LNCaP clone FGC (cell line): ENCODE measurements at regions not wholly inside any gene's neighbourhood (a gene's known extent, or its start where the extent isn't known, plus 50 kb on each side); places are given as distances from the start of the nearest gene placed in this dataset.

Experiments used
- DNase-seq: peaks from one replicate; pipeline ENCODE4 v3.0.0-alpha.2; 2011; ENCODE audit warnings: low read depth
- H3K4me3 ChIP-seq: 2 replicates; pipeline ENCODE4 v1.5.1; 2011; ENCODE audit warnings: mild to moderate bottlenecking, low read depth, low read length, control low read depth
- TF ChIP-seq, protein P1 (sequence below): IDR thresholded peaks from 2 replicates; pipeline ENCODE4 v1.5.1; 2012; ENCODE audit warnings: mild to moderate bottlenecking; ENCODE audit not compliant: control insufficient read depth, insufficient read depth; ENCODE audit errors: extremely low read depth

GRCh38 chr17:33990943-33991706, 264.0 kb upstream of the CCL2 start:
- TF ChIP-seq, protein P1, sequence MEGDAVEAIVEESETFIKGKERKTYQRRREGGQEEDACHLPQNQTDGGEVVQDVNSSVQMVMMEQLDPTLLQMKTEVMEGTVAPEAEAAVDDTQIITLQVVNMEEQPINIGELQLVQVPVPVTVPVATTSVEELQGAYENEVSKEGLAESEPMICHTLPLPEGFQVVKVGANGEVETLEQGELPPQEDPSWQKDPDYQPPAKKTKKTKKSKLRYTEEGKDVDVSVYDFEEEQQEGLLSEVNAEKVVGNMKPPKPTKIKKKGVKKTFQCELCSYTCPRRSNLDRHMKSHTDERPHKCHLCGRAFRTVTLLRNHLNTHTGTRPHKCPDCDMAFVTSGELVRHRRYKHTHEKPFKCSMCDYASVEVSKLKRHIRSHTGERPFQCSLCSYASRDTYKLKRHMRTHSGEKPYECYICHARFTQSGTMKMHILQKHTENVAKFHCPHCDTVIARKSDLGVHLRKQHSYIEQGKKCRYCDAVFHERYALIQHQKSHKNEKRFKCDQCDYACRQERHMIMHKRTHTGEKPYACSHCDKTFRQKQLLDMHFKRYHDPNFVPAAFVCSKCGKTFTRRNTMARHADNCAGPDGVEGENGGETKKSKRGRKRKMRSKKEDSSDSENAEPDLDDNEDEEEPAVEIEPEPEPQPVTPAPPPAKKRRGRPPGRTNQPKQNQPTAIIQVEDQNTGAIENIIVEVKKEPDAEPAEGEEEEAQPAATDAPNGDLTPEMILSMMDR = no peak
- no peak for DNase-seq
- no peak overlapping the region for H3K4me3 ChIP-seq

- DNase-seq = no peak
- H3K4me3 ChIP-seq = no peak overlapping the region
- TF ChIP-seq, protein P1 = no peak
Observed at GRCh38 chr17:33992113-33992512, 263.0 kb upstream of the CCL2 start.

- TF ChIP-seq, protein P1 = no peak
- no peak overlapping the region for H3K4me3 ChIP-seq
- no peak for DNase-seq
Observed at GRCh38 chr17:34000639-34001038, 254.4 kb upstream of the CCL2 start.

- TF ChIP-seq, protein P1 = no peak
- no peak for DNase-seq
- H3K4me3 ChIP-seq = no peak overlapping the region
Observed at GRCh38 chr17:34001246-34001645, 253.8 kb upstream of the CCL2 start.

- no peak overlapping the region for H3K4me3 ChIP-seq
- TF ChIP-seq, protein P1 = no peak
- DNase-seq = no peak
Observed at GRCh38 chr17:34006126-34006525, 249.0 kb upstream of the CCL2 start.

DNA sequence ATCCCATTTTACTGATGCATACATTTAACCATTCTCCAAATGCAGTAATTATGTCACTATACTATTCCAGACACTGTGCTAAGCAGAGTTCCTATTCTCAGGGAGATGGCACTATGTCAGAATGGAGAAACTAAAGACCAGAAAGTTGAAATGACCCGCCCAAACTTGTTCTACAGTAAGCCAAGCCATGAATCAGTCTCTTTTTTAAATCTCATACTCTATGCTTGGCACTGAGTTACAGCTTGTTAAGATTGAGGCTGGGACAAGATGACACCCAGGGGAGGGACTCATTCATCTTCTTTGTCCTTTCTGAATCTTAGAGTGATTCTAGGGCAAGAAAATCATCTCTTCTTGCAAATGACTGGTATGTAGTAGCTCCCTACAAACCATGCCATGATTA, 247.0 kb upstream of the CCL2 start:
- TF ChIP-seq, protein P1 = no peak
- DNase-seq = no peak
- H3K4me3 ChIP-seq = no peak overlapping the region

- DNase-seq = no peak
- no peak overlapping the region for H3K4me3 ChIP-seq
- TF ChIP-seq, protein P1 = no peak
Observed at GRCh38 chr17:34009912-34010311, 245.2 kb upstream of the CCL2 start.
